ENCODE measurements at regions not wholly inside any gene's neighbourhood (a gene's known extent, or its start where the extent isn't known, plus 50 kb on each side); places are given as distances from the start of the nearest gene placed in this dataset.

DNA sequence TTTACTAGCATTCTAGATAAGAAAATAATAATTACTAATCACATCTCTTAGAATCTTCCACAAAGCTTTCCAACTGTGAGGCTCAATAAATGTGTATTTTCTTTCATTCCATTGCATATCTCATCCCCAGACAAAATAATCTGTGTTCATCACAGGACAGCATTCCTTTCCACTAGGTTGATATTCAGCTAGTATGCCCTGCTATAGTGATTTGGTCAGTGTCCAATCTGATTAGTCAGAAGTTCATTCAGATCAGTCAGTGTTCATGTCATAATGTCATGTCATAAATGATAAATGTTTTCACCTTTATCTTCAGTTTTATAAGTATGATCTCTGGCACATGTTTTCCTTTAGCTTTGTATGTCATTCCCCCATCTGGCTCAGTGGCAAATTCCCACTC, 611.4 kb downstream of the KCTD8 start:
- DNase-seq: no peak

DNA sequence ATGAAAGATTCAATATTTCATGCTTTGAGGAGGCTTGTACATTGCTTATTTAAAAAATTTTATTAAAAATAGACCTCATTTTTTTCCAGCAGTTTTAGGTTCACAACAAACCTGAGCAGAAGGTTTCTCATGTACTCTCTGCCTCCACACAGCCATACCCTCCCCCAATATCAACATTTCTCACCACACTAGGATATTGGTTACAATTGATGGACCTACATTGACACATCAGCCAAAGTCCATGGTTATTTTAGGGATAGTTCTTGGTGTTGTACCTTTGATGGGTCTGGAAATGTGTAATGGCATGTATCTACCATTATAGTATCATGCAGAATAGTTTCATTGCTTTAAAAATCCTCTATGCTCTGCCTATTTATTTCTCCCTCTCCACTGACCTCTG, 611.0 kb downstream of the KCTD8 start:
- DNase-seq: no peak

DNA sequence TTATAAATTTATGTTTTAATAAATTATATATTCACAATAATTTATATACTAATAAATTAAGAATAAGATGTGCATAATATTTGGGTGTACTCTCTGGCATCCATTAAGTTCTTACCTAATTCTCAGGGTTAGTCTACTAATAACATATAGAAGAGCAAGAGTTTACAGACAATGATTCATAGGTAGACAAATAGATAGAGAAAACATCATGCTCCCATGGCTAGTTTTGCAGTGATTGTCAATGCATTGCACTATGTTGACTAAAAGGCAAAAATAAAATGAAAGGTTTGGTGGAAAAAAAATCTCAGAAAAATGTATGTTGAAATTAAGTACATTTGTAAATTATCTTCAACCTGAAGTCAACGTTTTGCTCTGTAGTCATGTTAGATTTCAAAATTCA, 606.0 kb downstream of the KCTD8 start:
- no peak for DNase-seq

DNA sequence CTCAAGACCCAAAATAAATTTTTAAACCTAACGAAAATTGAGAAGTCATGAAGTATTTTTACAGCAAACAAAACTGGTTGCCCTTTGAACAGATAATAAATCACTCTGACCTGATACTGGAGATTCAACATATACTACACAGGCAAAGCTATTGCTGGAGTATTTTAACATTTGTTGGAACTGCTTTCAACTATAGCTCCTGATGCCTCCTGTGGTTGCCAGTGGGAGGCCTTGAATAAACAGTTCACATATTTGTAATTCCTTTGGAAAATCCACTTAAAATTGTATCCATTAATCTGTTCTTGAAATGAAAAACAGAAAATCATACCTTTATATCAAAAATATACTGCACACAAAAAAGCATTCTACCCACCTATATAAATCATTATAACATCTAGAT, 605.1 kb downstream of the KCTD8 start:
- no peak for DNase-seq

DNA sequence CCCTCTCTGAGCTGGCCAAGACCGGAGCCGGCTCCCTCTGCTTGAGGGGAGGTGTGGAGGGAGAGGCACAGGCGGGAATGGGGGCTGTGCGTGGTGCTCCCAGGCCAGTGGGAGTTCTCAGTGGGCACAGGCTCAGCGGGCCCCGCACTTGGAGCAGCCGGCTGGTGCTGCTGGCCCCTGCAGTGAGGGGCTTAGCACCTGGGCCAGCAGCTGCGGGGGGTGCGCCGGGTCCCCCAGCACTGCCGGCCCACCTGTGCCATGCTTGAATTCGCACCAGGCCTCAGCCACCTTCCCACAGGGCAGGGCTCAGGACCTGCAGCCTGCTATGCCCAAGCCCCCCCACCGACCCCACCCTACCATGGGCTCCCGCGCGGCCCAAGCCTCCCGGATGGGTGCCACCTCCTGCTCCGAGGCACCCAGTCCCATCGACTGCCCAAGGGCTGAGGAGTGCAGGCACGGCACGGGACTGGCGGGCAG, 602.5 kb downstream of the KCTD8 start:
- no peak for DNase-seq

DNA sequence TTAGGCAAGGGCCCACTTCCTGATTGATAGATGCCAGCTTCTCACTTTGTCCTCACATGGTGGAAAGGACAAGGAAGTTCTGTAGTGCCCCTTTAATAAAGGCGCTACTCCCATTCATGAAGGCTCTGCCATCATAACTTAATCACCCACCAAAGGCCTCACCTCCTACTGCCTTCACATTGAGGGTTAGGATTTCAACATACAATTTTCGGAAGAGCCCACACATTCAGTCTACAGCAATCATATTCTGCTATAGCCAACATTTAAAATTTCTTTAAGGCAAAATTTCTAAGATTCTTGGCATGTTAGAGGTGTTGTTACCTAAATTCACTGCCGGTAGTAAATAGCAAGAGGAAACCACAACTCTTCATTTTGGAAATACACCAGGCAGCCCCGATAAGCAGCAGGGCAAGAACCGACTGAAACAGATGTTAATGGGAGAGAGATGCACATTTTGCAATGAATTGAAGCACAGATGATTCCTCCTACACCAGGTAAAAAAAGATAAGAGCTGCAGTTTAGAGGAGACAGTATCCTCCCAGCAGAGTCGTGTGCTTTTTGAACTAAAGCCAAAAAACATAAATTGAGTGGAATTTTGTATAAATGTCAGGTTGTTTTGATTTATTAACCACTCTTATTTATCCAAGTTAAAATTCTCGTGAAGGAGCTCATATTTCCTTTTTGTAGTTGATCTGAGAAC, 594.9 kb downstream of the KCTD8 start:
- no peak for DNase-seq

DNA sequence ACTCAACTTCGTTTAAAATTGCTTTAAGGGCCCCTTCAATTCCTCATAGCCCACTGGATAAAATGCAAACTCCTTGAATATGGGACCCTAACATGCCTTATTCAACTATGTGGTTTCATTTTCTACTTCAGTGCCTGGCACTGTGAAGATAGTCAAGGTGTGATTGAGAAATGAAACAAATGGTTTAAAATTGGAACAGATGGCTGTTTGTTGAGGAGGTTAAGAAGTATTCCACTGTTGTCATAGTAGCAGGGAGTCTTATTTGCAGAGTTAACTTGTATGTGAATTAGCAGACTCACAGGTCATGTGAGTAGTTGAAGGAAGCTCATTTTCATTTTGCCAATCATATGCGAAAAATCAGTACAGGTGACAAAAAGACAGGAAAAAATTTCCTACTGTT, 593.3 kb downstream of the KCTD8 start:
- no peak for DNase-seq

DNA sequence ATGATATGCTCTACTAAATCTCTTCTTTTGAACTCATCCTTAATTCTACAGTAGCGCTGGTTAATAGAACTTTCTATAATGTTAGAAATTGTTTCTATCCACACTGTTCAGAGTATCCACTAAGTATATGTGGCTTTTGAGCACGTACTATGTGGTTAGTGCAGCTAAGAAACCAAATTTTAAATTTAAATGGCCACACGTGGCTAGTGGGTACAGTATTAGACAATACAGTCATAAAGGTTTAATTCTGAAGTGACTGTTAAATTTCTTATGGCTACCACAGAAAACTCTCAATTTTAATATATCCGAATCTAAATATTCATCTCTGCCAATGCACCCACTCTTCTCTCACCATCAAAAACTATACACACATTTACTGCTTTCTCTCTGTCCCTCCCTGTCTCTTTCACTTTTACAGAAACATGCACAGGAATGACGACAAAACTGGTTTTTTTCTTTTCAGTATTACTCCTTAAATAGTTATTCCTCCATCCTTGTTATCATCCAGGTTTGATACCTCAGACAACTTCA, 583.9 kb downstream of the KCTD8 start:
- no peak for DNase-seq

DNA sequence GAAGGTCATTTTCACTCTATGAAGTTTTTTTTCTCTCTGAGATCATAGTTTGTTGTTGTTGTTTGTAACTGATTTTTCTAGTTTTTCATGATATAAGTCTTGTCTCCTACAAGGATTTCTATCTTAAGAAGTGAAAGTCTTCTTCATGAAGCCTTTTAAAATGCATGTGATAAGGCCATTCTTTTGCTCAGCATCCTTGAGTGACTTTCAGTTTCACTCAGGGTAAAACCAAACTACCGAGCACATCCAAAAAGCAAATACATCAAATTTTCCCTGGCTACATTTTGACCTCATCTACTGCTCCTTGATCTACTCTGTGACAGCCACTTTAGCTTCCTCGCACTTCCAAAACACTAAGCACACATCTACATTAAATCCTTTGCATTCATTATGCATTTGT, 580.7 kb downstream of the KCTD8 start:
- no peak for DNase-seq

DNA sequence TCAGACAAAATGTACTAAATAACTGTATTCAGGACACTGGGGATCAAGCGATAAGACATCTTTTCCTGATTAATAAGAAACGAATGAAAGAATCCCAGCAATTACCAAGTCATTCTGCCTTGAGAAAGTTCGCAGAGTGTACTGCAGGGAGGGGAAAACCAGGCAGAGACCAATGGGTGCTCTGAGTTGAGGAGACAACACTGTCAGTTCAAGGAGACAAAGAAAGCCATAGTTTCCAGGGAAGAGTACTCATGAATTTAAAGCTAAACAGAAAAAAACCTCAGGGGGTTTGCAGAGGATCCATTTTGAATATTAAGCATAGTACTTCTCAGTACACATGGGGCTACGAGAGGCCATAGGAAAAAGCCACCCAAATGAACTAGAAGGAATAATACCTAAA, 573.0 kb downstream of the KCTD8 start:
- DNase-seq: no peak

DNA sequence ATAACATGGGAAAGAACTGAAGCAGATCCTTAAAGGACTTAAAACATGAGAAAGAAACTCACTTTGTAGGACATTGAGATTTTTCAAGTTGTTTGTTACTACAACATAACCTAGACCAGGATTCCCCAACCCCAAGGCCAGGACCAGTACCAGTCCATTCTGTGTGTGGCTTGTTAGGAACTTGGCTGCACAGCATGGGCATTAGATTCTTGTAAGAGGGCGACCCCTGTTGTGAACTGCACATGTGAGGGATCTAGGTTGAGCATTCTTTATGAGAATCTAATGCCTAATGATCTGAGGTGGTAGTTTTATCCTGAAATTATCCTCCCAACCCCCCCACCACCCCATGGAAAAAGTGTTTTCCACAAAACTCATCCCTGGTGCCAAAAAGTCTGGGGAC, 566.1 kb downstream of the KCTD8 start:
- DNase-seq: no peak

DNA sequence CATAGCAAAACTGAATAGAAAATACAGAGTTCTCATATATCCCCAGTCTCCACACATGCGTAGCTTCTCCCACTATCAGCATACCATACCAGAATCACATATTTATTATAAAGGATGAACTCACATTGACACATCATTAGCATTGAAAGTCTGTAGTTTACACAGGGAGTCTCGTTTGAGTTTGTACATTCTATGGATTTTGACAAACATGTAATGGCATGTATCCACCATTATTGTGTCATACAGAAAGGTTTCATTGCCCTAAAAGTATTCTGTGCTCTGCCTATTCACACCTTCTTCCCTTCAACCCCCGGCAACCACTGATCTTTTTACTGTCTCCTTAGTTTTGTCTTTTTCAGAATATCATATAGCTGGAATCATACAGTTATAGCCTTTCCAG, 562.4 kb downstream of the KCTD8 start:
- no peak for DNase-seq

DNA sequence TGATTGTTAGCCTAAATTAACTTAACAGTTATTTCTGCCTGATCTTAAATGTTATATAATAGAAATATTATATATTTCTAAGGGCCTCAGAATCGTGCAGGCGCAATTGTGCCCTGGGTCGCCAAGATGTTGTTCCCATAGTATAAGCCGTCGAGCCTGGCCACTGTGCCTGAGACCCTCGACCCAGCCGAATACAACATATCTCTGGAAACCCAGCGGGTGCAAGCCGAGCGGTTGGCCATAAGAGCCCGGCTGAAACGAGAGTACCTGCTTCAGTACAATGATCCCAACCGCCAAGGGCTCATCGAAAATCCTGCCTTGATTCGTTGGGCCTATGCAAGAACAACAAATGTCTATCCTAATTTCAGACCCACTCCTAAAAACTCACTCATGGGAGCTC, 549.8 kb downstream of the KCTD8 start:
- no peak for DNase-seq

DNA sequence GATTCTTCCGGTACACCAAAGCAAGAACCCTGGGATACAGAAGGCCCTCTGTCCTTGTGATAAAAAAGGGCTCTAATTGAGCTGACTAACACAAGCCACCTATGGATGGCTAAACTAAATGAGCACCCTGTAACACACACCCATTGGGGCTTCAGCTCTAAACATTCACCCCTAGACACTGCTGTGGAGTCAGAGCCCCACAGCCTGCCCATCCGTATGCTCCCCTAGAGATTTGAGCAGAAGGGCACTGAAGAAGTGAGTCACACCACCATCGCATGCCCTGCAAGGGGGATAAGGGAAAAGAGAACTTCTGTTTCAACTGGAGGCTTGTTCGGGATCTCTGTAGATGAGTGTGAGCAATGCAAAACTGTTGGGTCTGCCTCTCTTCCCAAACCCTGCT, 545.2 kb downstream of the KCTD8 start:
- DNase-seq: no peak

DNA sequence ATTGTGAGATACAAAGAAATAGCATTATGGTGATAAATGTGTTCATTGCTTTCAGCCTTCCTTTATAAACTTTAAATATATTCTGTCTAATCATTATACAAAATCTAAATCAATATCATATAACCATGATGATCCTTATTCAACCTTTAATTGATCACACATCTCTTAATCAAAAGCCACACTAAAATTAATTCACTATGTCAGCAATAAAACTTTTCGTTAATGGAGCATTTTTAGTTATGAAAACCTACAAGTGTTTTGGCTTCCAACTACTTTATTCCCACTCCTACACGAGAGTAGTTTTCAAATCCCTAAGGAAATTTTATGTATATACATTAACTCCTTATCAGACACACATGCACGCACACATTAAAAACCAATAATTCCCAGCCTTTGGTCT, 530.2 kb downstream of the KCTD8 start:
- DNase-seq: no peak

DNA sequence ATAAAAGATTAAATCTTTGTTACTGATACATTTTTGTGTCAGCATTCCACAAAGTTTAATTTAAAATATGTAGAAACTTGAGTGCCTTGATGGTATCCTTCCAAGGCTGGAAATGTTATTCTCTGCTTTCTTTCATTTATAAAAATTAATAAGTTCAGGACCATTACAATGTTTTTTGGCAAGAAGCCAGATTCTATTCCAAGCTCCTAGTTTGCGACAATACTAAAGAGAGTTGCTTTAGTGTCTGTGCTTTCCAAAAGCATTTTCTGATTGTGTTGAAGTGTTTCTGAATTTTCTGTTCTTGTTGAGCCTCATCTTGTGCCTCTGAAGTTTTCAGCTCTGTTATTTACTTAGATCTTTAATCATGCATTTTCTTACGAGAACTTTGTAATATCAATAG, 516.2 kb downstream of the KCTD8 start:
- no peak for DNase-seq

DNA sequence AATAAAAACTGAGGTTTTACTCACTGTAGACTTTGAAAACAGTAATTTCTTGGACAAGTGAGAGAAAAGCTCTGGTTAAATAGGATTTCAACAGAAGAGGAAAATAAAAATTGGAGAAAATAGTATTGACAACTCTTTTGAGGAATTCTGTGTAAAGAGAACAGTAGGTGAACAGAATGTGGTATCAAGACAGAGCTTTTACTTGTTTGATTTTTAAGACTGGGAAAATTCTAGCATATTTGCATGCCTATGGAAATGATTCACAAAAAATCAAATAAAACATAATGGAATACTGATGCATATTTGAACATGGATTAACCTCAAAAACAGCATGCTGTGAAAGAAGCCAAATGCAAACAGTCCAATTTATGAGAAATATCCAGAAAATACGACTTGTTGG, 504.6 kb downstream of the KCTD8 start:
- no peak for DNase-seq

DNA sequence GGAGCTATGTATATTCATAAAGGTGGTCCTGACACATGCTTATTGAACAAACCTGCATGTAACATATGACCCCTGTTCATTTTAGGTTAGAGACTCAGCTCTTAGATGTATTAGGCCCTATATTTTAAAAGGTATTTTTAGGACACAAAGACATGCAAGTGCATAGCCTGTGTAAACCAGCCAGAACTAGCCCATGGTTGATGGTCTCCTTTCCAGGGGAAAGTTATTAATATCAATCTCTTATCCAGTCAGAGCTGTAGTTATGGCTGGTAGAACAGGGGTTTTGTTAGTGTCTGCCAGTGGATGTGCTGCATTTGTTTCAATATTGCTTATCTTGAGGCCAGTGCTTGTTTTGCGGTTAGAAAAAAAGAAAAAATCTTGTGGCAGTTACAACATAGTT, 488.6 kb downstream of the KCTD8 start:
- DNase-seq: no peak

DNA sequence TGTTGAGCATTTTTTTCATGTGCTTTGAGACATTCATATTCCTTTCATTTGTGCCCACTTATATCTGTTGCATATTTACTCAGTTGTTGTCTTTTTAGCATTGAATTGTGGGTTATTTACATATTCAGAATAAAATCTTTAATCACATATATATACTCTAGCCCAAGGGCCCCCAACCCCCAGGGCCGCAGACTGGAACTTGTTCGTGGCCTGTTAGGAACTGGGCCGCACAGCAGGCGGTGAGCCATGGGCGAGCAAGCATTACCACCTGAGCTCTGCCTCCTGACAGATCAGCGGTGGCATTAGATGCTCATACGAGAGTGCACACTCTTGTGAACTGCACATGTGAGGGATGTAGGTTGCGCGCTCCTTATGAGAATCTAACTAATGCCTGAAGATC, 480.6 kb downstream of the KCTD8 start:
- no peak for DNase-seq

DNA sequence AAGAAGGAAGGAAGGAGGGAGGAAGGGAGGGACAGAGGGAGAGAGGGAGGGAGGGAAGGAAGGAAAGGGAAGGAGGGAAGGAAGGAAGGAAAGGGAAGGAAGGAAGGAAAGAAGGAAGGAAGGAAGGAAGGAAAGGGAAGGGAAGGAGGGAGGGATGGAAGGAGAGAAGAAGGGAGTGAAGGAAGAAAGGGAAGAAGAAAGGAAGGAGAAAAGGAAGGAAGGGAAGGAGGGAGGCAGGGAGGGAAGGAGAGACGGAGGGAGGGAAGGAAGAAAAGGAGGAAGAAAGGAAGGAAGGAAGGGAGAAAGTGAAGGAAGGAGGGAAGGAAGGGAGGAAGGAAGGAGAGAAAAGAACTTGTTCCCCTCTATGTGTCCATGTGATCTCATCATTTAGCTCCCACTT, 465.0 kb downstream of the KCTD8 start:
- no peak for DNase-seq

DNA sequence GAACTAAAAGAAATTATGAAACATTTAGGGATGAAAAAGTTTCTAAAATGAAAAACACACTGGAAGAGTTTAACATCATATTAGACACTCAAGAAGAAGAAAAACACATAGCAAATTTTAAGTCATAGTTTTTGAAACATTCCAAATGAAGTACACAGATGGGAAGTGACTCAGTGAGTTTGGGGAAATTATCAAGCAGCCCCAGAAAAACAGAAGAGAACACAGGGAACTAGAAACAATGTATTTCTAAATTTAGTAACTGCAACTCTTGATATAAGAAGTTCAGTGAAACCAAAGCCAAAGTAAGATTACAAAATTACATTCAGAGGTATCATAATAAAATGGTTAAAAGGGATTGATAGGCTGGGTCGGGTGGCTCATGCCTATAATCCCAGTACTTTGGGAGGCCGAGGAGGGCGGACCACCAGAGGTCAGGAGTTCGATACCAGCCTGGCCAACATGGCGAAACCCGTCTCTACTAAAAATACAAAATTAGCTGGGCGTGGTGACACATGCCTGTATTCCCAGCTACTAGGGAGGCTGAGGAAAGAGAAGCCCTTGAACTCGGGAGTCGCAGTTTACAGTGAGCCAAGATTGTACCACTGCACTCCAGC, 461.2 kb downstream of the KCTD8 start:
- no peak for DNase-seq

DNA sequence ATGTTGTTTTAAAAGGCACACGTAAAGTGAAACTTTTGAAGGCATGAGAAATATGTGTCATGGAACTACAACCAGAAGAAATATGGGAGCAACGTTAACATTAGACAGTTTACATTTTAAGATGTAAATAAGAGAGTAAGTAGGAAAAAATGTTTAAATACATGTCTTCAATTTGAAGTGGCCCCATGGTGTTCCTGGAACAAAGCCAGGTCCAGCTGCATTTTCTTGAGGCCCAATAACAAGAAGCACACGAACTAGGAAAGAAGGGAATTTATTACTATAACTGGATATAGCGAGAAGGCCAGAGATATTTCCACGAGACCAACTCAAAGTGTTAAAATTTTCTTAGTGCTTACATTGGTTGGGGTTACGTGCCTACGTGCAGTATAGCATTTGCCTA, 458.1 kb downstream of the KCTD8 start:
- no peak for DNase-seq

DNA sequence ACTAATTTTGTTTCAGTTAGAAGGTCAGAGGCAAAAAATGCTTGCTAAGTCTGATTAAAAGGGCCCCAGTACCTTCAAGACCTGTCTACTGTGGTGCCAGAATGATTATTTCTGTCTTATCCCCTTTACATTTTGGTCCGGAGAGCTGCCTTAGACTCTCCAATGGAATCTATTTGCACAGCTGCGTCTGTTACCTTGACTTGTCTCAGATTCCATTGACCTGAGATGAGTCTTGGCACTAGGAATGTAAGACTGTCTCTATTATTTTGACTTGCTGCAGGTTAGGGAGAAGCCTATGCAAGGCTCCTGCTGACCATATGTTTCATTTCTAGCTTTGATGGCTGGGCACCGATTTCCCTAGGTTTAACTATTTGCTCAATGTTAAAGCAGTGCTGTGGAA, 457.6 kb downstream of the KCTD8 start:
- no peak for DNase-seq

DNA sequence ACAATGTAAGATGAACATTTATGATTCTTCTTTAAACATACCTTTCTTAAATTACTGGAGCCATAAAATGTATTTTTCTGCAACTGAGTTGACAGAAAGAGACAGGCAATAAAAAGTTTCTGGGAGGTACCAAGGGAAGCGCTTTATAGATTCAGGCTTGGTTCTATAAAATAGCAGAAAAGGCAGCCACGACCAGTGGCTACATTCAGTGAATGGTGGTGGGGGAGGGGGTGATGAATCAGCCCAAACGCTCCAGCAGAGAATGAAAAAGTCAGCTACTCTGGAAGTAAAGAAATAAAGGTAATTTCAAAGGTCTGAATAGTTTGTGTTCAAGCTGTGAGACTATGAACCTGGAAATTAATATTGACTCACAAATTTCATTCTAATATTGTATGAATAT, 456.1 kb downstream of the KCTD8 start:
- no peak for DNase-seq

Measured in DMS79 (cell line).